ENCODE measurements at regions not wholly inside any gene's neighbourhood (a gene's known extent, or its start where the extent isn't known, plus 50 kb on each side); places are given as distances from the start of the nearest gene placed in this dataset.

- TF ChIP-seq, protein P1, sequence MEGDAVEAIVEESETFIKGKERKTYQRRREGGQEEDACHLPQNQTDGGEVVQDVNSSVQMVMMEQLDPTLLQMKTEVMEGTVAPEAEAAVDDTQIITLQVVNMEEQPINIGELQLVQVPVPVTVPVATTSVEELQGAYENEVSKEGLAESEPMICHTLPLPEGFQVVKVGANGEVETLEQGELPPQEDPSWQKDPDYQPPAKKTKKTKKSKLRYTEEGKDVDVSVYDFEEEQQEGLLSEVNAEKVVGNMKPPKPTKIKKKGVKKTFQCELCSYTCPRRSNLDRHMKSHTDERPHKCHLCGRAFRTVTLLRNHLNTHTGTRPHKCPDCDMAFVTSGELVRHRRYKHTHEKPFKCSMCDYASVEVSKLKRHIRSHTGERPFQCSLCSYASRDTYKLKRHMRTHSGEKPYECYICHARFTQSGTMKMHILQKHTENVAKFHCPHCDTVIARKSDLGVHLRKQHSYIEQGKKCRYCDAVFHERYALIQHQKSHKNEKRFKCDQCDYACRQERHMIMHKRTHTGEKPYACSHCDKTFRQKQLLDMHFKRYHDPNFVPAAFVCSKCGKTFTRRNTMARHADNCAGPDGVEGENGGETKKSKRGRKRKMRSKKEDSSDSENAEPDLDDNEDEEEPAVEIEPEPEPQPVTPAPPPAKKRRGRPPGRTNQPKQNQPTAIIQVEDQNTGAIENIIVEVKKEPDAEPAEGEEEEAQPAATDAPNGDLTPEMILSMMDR (IDR thresholded peaks at IDR 0.05): no peak
- no peak for TF ChIP-seq POLR2A (IDR thresholded peaks at IDR 0.05)
Measured at GRCh38 chr5:163381832-163382231, 55.6 kb upstream of the CCNG1 start.

All from adrenal gland (tissue), 5 donors.